Muscle of arm (tissue), 1 donor: ENCODE measurements at regions not wholly inside any gene's neighbourhood (a gene's known extent, or its start where the extent isn't known, plus 50 kb on each side); places are given as distances from the start of the nearest gene placed in this dataset.
"Not testable (repeated sequence)": the region's sequence is repeated elsewhere in the genome, so short reads cannot be mapped to it uniquely, and the experiment has no call there.

Source experiments
- DNase-seq: peaks from one replicate; pipeline ENCODE4 v3.0.0-alpha.2; 2013

DNA sequence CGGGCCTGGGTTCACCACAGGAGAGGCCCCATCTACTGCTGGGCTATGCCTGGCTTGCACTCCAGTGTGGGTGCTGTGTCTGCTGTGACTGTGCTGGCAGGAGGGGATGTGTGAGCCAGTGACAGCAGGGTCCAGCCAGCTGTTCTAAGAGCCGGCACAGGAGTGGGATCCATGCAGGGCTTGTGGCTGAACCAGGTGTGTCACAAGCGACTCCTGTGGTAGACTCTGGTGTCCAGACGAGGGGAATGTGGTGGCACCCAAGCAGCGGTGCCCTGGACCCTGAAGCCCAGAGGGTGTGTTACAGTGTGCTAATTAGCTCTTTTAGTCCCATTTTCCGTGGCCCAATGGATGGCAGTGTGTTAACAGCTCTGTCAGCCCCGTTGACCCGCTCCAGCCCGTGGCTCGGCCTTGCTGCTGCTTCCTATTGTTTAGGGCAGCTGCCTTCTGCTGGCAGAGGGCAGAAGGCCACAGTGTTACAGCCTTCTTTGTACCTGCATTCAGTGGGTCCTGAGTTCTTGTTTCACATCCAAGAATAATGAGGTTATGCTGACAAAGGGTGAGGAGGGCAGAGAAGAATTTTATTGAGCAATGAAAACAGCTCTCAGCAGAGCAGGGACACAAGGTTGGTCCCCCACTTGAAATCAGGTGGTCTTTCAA is 78.5 kb upstream of the RNU6-1 start:
- no peak for DNase-seq

DNA sequence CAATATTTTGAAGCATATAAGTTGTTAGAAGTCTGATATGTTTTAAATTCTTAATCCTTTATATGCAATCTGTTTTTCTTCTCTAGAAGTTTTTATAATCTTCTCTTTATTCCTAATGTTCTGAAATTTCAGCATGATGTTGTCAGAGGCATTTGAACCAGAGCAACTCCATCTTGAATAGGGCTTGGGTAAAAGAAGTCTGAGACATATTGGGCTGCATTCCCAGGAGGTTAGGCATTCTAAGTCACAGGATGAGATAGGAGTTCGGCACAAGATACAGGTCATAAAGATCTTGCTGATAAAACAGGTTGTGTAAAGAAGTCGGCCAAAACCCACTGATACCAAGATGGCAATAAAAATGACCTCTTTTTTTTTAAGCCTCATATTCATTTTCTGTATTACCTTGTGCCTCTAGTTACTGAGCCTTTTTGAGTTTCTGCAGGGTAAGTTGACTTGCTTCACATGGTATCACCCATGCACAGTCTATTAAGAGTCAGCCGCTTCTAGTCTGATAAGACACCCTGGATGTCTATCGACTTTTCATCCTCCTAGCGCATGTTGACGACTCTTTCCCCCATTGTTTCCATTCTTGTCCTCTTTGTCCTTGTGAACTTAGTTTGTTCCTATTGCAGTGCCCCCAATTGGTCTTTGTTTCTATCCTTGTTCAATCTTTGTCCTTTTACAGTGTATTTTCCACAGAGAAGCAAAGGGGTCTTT is 80.8 kb upstream of the RNU6-1 start:
- no peak for DNase-seq

DNA sequence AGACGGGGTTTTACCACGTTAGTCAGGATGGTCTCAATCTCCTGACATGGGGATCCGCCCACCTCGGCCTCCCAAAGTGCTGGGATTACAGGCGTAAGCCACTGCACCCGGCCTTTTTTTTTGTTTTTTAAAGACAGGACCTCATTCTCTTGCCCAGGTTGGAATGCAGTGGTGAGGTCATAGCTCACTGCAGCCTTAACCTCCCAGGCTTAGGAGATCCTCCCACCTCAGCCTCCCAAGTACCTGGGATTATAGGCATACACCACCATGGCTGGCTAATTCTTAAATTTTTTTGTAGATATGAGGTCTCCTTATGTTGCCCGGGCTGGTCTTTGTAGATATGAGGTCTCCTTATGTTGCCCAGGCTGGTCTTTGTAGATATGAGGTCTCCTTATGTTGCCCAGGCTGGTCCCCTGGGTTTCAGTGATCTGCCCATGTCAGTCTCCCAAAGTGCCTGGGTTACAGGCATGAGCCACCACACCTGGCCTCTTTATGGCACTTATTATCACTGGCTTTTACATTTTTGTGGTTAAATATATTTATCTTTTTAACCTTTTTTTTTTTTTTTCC is 82.3 kb upstream of the RNU6-1 start:
- no peak for DNase-seq

DNA sequence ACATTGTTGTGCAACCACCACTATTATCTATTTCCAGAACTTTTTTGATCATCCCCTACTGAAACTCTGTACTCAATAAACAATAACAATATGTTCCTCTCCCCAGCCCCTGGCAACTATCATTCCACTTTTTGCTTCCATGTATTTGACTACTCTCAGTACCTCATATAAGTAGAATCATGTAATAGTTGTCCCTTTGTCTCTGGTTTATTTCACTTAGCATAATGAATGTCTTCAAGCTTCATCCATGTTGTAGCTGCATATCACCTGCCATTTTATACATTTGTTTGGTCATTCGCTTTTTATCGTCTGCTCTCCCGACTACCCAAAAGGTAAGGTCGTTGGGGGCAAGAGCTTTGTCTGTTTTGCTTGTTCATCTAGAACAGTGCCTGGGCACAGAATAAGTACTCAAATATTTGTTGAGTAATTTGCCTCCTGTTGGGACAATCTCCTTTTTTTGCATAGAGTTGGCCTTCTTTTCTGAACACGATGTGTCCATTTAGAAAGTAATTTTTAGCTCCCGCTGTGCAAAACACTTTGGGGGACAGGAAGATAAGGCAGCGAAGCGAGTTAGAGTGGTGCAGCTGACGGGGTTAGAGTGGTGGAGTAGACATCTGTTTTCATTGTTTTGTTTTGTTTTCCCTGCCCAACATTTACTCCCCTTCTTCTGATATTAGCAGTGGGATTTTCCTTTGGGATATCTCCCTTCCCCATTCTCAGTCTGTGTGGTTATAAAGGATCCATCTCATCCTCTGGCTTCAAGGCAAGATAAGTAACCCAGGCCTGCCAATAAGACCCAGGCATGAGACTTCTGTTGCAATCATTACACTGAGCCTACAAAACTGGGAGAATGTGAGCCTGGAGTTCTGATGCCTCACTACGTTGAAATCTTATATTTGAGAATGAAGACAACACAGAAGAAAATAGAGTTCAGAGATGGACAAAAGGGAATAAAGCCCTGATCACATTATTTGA is 83.4 kb upstream of the RNU6-1 start:
- DNase-seq: no peak

DNA sequence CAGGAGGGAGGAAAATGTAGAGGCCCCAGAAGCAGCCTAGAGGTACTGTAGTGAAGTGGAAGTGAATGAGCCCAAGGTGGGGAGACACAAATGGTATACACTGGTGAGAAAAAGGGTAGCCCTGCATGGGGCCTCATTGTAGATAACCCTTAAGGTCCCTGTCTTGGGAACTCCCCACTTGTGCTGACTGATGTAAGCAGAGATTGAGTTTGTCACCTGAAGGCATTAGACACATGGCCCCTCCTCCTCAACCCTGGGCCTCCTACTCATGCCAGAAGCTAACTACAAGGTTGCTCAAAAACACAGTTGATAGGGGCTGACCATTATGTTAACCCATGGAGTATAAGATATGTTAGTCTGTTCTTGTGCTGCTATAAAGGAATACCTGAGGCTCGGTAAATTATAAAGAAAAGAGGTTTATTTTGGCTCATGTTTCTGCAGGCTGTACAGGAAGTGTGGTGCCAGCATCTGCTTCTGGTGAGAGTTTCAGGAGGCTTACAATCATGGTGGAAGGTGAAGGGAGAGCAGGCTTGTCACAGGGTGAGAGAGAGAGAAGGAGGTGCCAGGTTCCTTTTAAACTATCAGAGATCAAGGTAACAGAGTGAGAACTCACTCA is 84.6 kb upstream of the RNU6-1 start:
- DNase-seq: no peak

DNA sequence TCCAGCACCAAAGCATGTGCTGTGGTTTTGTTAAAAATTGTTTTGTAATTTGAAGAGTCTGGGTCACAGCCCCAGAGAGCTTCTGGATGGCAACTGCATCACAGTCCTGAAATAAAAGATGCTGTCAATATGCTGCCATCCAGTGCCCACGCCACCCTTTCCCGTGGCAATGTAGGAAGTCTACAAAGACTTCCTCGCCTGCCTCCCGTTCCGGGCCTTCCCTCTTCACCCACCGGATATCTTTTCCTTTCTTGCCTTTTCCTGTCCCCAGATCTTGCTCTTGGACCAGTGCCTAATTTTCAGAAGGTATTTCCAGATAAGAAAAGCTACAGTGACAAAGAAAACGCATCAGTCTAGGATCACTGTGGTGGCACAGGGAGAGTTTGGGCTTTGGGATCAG is 85.3 kb upstream of the RNU6-1 start:
- DNase-seq: no peak

DNA sequence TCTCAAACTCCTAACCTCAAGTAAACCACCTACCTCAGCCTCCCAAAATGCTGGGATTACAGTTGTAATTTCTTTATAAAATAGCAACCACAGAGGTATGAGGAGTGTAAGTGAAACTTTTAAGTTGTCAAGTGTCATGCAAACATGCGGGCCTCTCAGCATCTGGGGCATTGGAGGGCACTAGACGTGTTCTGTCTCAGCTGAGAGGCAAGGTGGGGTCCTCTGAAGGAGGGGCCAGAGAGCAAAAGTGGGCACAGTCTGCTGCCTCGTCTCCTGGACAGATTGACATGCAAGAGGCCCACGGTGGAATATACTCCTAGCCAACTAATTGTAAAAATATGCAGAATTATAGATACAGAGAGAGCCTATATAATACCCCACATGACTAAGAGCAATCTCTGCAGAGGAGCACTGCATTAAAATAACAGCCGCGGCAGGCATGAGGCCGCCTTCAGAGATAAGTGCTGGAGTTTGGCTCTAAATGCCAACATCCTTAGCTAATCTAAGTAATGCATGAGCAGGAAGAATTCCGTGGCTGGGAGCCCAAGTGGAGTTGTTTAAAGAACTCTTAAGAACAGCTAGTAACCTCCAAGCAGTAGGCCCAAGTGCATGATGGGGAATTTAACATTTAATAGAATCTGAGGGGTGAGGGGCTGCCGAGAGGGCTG is 87.8 kb upstream of the RNU6-1 start:
- no peak for DNase-seq

DNA sequence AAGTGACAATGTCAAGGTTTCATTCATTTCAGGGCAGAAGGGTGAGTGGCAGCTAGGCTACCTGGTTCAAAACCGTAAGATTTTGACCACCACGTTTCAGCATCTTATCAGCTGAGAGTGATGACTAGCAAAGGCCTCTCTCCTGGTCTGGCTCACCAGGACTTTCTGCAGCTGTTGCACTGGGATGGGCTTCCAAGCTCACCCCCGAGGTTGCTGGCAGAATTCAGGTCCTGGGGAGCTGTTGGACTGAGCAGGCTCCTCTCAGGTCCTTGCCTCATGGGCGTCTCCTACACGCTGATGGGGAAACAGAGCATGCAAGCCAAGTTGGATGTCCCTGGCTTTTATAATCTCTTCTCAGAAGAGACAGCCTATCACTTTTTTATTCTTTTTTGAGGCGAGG is 88.8 kb upstream of the RNU6-1 start:
- DNase-seq: no peak

DNA sequence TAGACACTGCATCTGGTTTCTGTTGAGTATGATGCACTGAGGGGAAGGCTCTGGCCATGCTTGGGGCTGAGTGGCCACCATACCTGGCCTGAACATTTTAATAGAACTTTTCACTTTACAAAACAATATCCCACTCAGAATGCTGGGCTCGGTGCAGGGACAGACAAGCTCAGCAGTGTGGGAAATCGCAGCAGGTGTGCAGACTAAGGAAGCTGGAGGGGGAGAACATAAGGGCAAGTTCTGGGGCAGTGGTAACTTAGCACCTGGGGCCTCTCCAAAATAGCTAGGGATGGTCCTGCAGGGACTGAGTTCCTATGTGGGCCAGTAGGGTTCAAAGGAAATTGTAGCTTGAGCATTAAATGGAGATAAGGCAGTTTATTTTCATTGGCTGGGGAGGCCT is 90.9 kb upstream of the RNU6-1 start:
- no peak for DNase-seq

DNA sequence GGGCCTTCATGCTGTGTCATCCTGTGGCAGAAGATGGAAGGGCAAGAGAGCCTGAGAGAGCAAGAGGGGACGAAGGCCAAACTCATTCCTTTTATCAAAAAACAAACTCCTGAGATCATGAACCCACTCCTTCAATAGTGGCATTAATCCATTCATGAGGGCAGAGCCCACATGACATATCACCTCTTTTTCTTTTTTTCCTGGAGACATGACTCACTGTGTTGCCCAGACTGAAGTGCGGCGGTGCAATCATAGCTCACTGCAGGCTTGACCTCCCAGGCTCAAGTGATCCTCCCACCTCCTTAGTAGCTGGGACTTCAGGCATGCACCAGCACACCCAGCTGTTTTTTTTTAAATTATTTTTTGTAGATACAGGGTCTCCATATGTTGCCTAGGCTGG is 92.0 kb upstream of the RNU6-1 start:
- DNase-seq: no peak

DNA sequence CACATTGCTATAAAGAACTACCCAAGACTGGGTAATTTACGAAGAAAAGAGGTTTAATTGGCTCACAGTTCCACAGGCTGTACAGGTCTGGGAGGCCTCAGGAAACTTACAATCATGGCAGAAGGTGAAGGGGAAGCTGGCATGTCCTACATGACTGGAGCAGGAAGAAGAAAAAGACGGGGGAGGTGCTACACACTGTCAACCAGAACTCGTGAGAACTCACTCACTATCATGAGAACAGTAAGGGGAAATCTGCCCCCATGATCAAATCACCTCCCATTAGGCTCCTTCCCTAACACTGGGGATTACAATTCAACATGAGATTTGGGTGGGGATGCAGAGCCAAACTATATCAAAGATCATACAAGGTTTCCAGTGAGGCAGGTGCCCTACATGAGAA is 94.3 kb upstream of the RNU6-1 start:
- DNase-seq: not testable (repeated sequence)

DNA sequence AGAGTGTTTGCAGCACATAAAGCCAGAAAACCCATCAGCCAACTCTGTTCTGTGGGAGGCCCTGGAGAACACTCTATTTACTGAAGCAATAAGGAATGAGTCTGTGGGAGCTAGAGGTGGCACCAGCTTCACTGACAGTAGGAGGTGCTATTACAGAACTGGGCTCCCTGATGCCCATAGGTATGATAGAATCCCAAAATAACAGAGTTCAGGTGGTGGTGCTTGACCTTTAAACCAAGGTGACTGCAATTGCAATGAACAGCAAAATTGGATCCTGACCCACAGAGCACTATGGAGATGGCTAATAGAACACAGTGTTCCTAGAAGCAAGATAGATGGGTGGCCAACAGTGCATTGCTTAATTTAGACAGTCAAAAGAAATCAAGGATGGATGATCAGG is 95.4 kb upstream of the RNU6-1 start:
- no peak for DNase-seq

DNA sequence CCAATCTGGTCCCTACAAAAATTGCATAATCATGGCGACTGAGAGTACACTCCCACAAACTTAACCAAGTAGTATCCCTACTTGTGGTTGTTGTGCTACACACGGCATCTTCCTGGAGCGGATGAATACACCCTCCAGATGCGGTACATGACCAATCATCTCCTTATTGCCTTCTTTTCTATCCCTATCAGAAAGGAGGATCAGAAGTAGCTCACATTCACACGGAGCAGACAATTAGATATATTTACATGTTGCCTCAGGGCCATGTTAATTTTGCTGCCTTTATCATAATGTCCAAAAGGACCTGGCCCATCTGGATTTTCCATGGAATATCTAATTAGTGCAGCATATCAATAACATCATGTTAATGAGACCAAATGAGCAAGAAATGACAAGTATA is 96.4 kb upstream of the RNU6-1 start:
- no peak for DNase-seq

DNA sequence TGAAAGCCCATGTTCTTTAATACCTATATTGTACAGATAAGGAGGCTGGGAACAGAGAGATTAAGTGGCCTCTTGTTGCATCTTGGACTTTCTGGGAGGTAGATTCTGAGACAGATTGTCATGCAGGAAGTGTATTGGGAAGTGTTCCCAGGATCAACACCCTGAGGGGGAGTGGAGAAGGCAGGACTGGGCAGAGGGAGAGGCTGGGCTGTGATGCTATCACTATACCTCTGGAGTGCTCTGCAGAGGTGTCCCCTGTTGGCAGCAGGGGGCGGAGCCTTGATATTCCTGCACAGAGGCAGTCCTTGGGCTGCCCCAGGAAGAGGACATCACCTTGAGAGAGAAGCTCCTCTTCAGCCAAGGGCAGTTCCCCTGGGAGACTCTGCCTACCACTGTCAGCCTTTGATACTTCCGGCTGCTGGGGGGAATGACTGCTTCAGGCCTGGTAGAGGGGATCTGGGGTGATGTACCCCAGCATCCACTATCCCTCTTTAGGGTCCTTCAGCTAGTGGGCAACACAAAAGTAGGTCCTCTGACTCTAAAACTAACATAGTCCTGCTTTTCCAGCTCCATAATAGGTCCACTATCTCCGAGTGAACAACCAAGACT is 97.4 kb upstream of the RNU6-1 start:
- DNase-seq: no peak

DNA sequence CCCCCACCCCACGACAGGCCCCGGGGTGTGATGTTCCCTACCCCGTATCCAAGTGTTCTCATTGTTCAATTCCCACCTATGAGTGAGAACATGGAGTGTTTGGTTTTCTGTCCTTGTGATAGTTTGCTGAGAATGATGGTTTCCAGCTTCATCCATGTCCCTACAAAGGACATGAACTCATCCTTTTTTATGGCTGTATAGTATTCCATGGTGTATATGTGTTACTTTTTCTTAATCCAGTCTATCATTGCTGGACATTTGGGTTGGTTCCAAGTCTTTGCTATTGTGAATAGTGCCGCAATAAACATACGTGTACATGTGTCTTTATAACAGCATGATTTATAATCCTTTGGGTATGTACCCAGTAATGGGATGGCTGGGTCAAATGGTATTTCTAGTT is 99.3 kb upstream of the RNU6-1 start:
- DNase-seq: not testable (repeated sequence)

DNA sequence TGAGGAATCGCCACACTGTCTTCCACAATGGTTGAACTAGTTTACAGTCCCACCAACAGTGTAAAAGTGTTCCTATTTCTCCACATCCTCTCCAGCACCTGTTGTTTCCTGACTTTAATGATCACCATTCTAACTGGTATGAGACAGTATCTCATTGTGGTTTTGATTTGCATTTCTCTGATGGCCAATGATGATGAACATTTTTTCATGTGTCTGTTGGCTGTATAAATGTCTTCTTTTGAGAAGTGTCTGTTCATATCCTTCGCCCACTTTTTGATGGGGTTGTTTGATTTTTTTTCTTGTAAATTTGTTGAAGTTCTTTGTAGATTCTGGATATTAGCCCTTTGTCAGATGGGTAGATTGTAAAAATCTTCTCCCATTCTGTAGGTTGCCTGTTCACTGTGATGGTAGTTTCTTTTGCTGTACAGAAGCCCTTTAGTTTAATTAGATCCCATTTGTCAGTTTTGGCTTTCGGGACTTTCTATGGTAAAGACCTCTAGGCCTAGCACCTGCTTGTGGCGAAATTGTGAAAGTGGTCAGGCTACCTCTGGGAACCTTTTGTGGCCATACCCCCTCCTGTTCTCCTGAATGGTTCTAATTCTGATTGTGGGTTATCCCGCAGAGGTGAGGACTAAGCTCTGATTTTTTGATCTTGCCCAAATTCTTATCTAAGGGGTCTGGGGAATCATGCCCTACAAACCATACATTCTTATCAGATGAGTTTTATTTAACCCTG is 99.9 kb upstream of the RNU6-1 start:
- not testable (repeated sequence) for DNase-seq

DNA sequence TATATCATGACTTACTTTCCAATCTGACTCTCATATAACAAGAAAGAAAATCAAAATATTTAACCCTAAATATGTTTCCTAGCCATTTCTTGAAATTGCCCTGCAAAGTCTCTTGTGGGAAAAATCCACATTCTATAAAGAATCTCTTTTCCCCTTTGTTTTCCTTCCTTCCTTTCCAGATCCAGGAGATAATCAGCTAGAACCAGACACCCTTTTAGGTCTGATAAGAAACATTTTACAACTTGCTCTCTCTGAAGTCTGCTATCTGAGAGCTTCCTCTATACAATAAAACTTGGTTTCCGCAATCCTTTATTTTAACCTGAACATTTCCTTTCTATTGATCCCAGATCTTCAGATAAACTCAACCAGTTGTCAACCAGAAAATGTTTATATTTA is 100.5 kb upstream of the RNU6-1 start:
- no peak for DNase-seq

DNA sequence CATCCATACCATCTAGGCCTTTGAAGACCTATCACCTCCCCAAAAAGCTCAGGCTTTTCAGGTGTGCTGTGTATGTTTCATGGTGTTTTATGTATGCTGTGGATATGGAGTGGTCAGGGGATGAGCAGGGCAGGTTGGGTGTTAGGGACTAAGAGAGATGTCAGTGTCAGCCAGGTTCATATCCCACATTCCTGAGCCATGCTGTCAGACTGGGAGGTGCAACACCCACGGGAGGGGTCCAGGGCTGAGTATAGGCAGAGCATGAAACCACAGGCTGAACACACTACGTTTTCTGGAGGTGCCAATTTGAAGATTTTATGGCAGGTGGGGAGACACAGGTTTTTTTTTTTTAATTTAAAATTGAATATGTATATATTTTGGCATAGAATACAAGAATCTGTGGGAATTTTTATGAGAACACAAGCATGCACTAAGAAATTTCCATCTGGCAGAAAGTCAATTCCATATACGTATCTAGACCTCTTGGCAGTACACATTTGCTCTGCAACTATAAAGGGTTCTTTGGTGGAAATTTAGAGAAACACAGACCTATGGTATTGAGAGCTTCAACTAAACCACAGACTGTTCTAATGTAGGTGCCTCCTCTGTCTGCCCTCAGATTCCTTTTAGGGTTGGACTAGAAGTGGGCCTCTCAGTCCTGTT is 101.9 kb upstream of the RNU6-1 start:
- no peak for DNase-seq

DNA sequence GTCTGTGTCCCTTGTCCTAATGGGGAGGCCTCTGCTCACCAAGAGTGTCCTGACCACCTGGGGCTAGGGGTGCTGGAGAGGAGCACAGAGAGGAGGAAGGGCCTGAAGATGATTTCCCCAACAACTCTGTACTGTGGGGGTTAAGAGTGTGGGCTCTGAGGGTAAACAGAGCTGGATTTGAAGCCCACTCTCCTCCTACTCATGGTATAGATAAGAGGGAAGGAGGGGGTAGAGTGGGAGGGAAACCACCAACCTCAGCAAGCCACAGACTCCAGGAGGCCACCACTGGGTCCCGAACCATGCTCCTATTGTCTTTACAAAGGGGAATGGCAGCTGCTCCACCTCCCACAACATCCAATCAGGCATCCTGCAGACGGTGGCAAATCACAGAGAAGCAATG is 103.6 kb upstream of the RNU6-1 start:
- no peak for DNase-seq
